ENCODE measurements at regions not wholly inside any gene's neighbourhood (a gene's known extent, or its start where the extent isn't known, plus 50 kb on each side); places are given as distances from the start of the nearest gene placed in this dataset.

- DNase-seq (ENCODE audit: extremely low spot score): no peak
- CTCF ChIA-PET: no interaction called here
- TF ChIP-seq SUZ12 (IDR thresholded peaks at IDR 0.05) (no peak), L3MBTL2 (conservative IDR thresholded peaks at IDR 0.05) (no peak), ZNF384 (IDR thresholded peaks at IDR 0.05) (no peak), BHLHE40 (IDR thresholded peaks at IDR 0.05; ENCODE audit: borderline replicate concordance) (no peak)
- POLR2A ChIA-PET: no interaction called here
Measured at GRCh38 chr6:165877773-165878172, 214.7 kb upstream of the PDE10A start.

- POLR2A ChIA-PET: no interaction called here
- CTCF ChIA-PET: no interaction called here
- no peak for DNase-seq (ENCODE audit: extremely low spot score)
- TF ChIP-seq FOXA1 (IDR thresholded peaks at IDR 0.05): no peak
- no peak for TF ChIP-seq FOXK2 (IDR thresholded peaks at IDR 0.05)
- TF ChIP-seq ELF4 (IDR thresholded peaks at IDR 0.05): no peak
- no peak for TF ChIP-seq SUZ12 (IDR thresholded peaks at IDR 0.05)
- TF ChIP-seq FOXM1 (IDR thresholded peaks at IDR 0.05; ENCODE audit: borderline replicate concordance): no peak
- no peak for TF ChIP-seq CTBP1 (IDR thresholded peaks at IDR 0.05; ENCODE audit: borderline replicate concordance)
- TF ChIP-seq L3MBTL2 (conservative IDR thresholded peaks at IDR 0.05): no peak
- no peak for TF ChIP-seq ARNT (IDR thresholded peaks at IDR 0.05)
- no peak for TF ChIP-seq ZNF384 (IDR thresholded peaks at IDR 0.05)
- TF ChIP-seq TARDBP (IDR thresholded peaks at IDR 0.05): no peak
- TF ChIP-seq BHLHE40 (IDR thresholded peaks at IDR 0.05; ENCODE audit: borderline replicate concordance): no peak
- no peak for TF ChIP-seq LEF1 (IDR thresholded peaks at IDR 0.05; ENCODE audit: borderline replicate concordance)
- TF ChIP-seq SP1 (IDR thresholded peaks at IDR 0.05): no peak
Measured at GRCh38 chr6:165877192-165877591, 214.2 kb upstream of the PDE10A start.

GRCh38 chr6:165876588-165876987 is 213.5 kb upstream of the PDE10A start:
- ChIA-PET CTCF (interaction anchor here (1.0 kb wide), 1 partner anchor 14 kb away, joined by 3 read pairs; no protein-coding TSS in a partner anchor), POLR2A (no interaction called here)
- TF ChIP-seq L3MBTL2 (conservative IDR thresholded peaks at IDR 0.05) (no peak), ELF4 (IDR thresholded peaks at IDR 0.05) (no peak), FOXK2 (IDR thresholded peaks at IDR 0.05) (no peak), ARNT (IDR thresholded peaks at IDR 0.05) (no peak), LEF1 (IDR thresholded peaks at IDR 0.05; ENCODE audit: borderline replicate concordance) (no peak), TARDBP (IDR thresholded peaks at IDR 0.05) (no peak), FOXM1 (IDR thresholded peaks at IDR 0.05; ENCODE audit: borderline replicate concordance) (no peak), PKNOX1 (IDR thresholded peaks at IDR 0.05) (no peak), SP1 (IDR thresholded peaks at IDR 0.05) (no peak), NFRKB (IDR thresholded peaks at IDR 0.05) (no peak), BHLHE40 (IDR thresholded peaks at IDR 0.05; ENCODE audit: borderline replicate concordance) (no peak), ZNF384 (IDR thresholded peaks at IDR 0.05) (no peak), FOXA1 (IDR thresholded peaks at IDR 0.05) (no peak), HDGF (IDR thresholded peaks at IDR 0.05; ENCODE audit: borderline replicate concordance) (no peak), SUZ12 (IDR thresholded peaks at IDR 0.05) (no peak), CTBP1 (IDR thresholded peaks at IDR 0.05; ENCODE audit: borderline replicate concordance) (no peak)
- DNase-seq (ENCODE audit: extremely low spot score): no peak

- no peak for TF ChIP-seq ZNF384 (IDR thresholded peaks at IDR 0.05)
- TF ChIP-seq FOXK2 (IDR thresholded peaks at IDR 0.05): no peak
- no peak for TF ChIP-seq SUZ12 (IDR thresholded peaks at IDR 0.05)
- TF ChIP-seq ELF4 (IDR thresholded peaks at IDR 0.05): no peak
- no peak for TF ChIP-seq L3MBTL2 (conservative IDR thresholded peaks at IDR 0.05)
- no peak for TF ChIP-seq NFRKB (IDR thresholded peaks at IDR 0.05)
- TF ChIP-seq TARDBP (IDR thresholded peaks at IDR 0.05): no peak
- no peak for TF ChIP-seq CTBP1 (IDR thresholded peaks at IDR 0.05; ENCODE audit: borderline replicate concordance)
- TF ChIP-seq PKNOX1 (IDR thresholded peaks at IDR 0.05): no peak
- ChIA-PET CTCF (interaction anchor here (1.0 kb wide), 1 partner anchor 14 kb away, joined by 3 read pairs; no protein-coding TSS in a partner anchor), POLR2A (no interaction called here)
- DNase-seq (ENCODE audit: extremely low spot score): no peak
Measured at GRCh38 chr6:165875946-165876345, 212.9 kb upstream of the PDE10A start.

- no peak for TF ChIP-seq L3MBTL2 (conservative IDR thresholded peaks at IDR 0.05)
- POLR2A ChIA-PET: no interaction called here
- CTCF ChIA-PET: no interaction called here
- no peak for DNase-seq (ENCODE audit: extremely low spot score)
Measured at GRCh38 chr6:165873976-165874375, 210.9 kb upstream of the PDE10A start.

- ChIA-PET POLR2A (no interaction called here), CTCF (interaction anchor here (1.2 kb wide), 1 partner anchor 14 kb away, joined by 3 read pairs; no protein-coding TSS in a partner anchor)
- TF ChIP-seq ZNF384 (IDR thresholded peaks at IDR 0.05) (no peak), FOXK2 (IDR thresholded peaks at IDR 0.05) (no peak), SP1 (IDR thresholded peaks at IDR 0.05) (no peak), PKNOX1 (IDR thresholded peaks at IDR 0.05) (no peak), CTBP1 (IDR thresholded peaks at IDR 0.05; ENCODE audit: borderline replicate concordance) (no peak), L3MBTL2 (conservative IDR thresholded peaks at IDR 0.05) (no peak), LEF1 (IDR thresholded peaks at IDR 0.05; ENCODE audit: borderline replicate concordance) (no peak), ELF4 (IDR thresholded peaks at IDR 0.05) (no peak), SUZ12 (IDR thresholded peaks at IDR 0.05) (no peak), FOXM1 (IDR thresholded peaks at IDR 0.05; ENCODE audit: borderline replicate concordance) (no peak), TARDBP (IDR thresholded peaks at IDR 0.05) (no peak), ARNT (IDR thresholded peaks at IDR 0.05) (no peak), BHLHE40 (IDR thresholded peaks at IDR 0.05; ENCODE audit: borderline replicate concordance) (no peak), HDGF (IDR thresholded peaks at IDR 0.05; ENCODE audit: borderline replicate concordance) (no peak), NFRKB (IDR thresholded peaks at IDR 0.05) (no peak), FOXA1 (IDR thresholded peaks at IDR 0.05) (no peak)
- no peak for DNase-seq (ENCODE audit: extremely low spot score)
Measured at GRCh38 chr6:165872811-165873210, 209.8 kb upstream of the PDE10A start.

Measured in HEK293T (cell line).